Mesendoderm (in vitro differentiated cells): ENCODE measurements at regions not wholly inside any gene's neighbourhood (a gene's known extent, or its start where the extent isn't known, plus 50 kb on each side); places are given as distances from the start of the nearest gene placed in this dataset.
A peak's percentile ranks its signal among the peaks of the same experiment; 100 is the strongest.

ENCODE experiments used
- DNase-seq: peaks from one replicate; pipeline ENCODE4 v3.0.0; 2013
- H2AK5ac ChIP-seq: 2 replicates; pipeline ENCODE4 v1.6.1; 2013; ENCODE audit warnings: low read length, inconsistent platforms
- H2BK120ac ChIP-seq: 2 replicates; pipeline ENCODE4 v1.6.1; 2013; ENCODE audit warnings: low read depth, mild to moderate bottlenecking, low read length, moderate library complexity, mixed read lengths
- H2BK15ac ChIP-seq: replicated peaks from 2 replicates; pipeline ENCODE4 v1.6.1; 2013; ENCODE audit warnings: low read depth, mild to moderate bottlenecking, moderate library complexity
- H2BK5ac ChIP-seq: 2 replicates; pipeline ENCODE4 v1.6.1; 2013; ENCODE audit warnings: low read length, inconsistent platforms
- H3K18ac ChIP-seq: 2 replicates; pipeline ENCODE4 v1.6.1; 2013; ENCODE audit warnings: mild to moderate bottlenecking, low read length, mixed read lengths
- H3K23ac ChIP-seq: one replicate; pipeline ENCODE4 v1.6.1; 2013; ENCODE audit warnings: low read length
- H3K27ac ChIP-seq: 2 replicates; pipeline ENCODE4 v1.5.1; 2013; ENCODE audit warnings: low read depth, mild to moderate bottlenecking, inconsistent platforms, low read length, moderate library complexity
- H3K27me3 ChIP-seq: 2 replicates; pipeline ENCODE4 v1.6.1; 2013; ENCODE audit warnings: low read length, control low read depth, mild to moderate bottlenecking, inconsistent platforms; ENCODE audit not compliant: insufficient read depth, poor library complexity
- H3K36me3 ChIP-seq: 2 replicates; pipeline ENCODE4 v1.6.1; 2013; ENCODE audit warnings: low read length, inconsistent platforms; ENCODE audit not compliant: control insufficient read depth, insufficient read depth
- H3K4ac ChIP-seq: one replicate; pipeline ENCODE4 v1.6.1; 2013; ENCODE audit warnings: low read depth, mild to moderate bottlenecking, low read length, moderate library complexity
- H3K4me1 ChIP-seq: 2 replicates; pipeline ENCODE4 v1.6.1; 2013; ENCODE audit warnings: low read depth, low read length, inconsistent platforms; ENCODE audit not compliant: control insufficient read depth
- H3K4me2 ChIP-seq: 2 replicates; pipeline ENCODE4 v1.6.1; 2013; ENCODE audit warnings: low read length
- H3K4me3 ChIP-seq: 2 replicates; pipeline ENCODE4 v1.5.1; 2013; ENCODE audit warnings: mild to moderate bottlenecking, low read length
- H3K56ac ChIP-seq: one replicate; pipeline ENCODE4 v1.6.1; 2013; ENCODE audit warnings: low read length
- H3K79me1 ChIP-seq: 2 replicates; pipeline ENCODE4 v1.6.1; 2013; ENCODE audit warnings: low read length, inconsistent platforms
- H3K79me2 ChIP-seq: 2 replicates; pipeline ENCODE4 v1.6.1; 2013; ENCODE audit warnings: mild to moderate bottlenecking, low read length; ENCODE audit not compliant: control insufficient read depth, insufficient read depth
- H3K9ac ChIP-seq: 2 replicates; pipeline ENCODE4 v1.6.1; 2013; ENCODE audit warnings: low read length, inconsistent platforms
- H4K5ac ChIP-seq: one replicate; pipeline ENCODE4 v1.6.1; 2013; ENCODE audit warnings: low read length
- H4K8ac ChIP-seq: one replicate; pipeline ENCODE4 v1.6.1; 2013; ENCODE audit warnings: low read depth, mild to moderate bottlenecking, control low read depth, low read length, moderate library complexity
- WGBS: extraction: QIAGEN DNeasy Blood & Tissue Kit; methylation state at CpG from one replicate; pipeline ENCODE4 v1.1.7; 2013; ENCODE audit warnings: low lambda C conversion rate, missing lambda C conversion rate; ENCODE audit not compliant: insufficient coverage; ENCODE audit errors: extremely low coverage; 5-methylcytosine and 5-hydroxymethylcytosine counted together

DNA sequence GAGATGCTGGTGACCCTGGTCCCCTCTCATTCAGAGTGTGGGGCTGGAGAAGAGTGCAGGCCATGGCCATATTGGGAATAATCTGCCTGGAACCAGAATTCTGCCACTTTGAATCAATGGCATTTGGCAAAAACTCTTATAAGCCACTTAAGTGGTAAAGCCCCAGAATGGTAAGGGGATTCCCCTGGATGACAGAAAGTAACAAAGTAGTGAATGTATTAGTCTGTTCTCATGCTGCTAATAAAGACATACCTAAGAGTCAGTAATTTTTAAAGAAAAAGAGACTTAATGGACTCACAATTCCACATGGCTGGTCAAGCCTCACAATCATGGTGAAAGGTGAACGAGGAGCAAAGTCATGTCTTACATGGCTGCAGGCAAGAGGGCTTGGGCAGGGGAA lies 248.6 kb downstream of the SH2D4B start:
- H2BK120ac ChIP-seq: no peak overlapping the region
- H3K9ac ChIP-seq: no peak overlapping the region
- H3K27ac ChIP-seq: no peak overlapping the region
- H3K23ac ChIP-seq: no peak overlapping the region
- H3K27me3 ChIP-seq: no peaks in the 10 kb centered on the region
- H3K79me1 ChIP-seq: no peaks in the 10 kb centered on the region
- H2BK5ac ChIP-seq: no peak overlapping the region
- H2BK15ac ChIP-seq: no peak overlapping the region
- no peak overlapping the region for H4K5ac ChIP-seq
- H3K79me2 ChIP-seq: no peaks in the 10 kb centered on the region
- H2AK5ac ChIP-seq: no peak overlapping the region
- WGBS: no CpG with 5 or more reads among the region's 1 CpG
- H3K4me1 ChIP-seq: no peaks in the 10 kb centered on the region
- H3K4me3 ChIP-seq: no peak overlapping the region
- no peak overlapping the region for H3K18ac ChIP-seq
- no peak overlapping the region for H3K56ac ChIP-seq
- H3K4ac ChIP-seq: no peak overlapping the region
- H3K36me3 ChIP-seq: no peaks in the 10 kb centered on the region
- no peak overlapping the region for H3K4me2 ChIP-seq
- H4K8ac ChIP-seq: no peak overlapping the region
- no peak for DNase-seq

DNA sequence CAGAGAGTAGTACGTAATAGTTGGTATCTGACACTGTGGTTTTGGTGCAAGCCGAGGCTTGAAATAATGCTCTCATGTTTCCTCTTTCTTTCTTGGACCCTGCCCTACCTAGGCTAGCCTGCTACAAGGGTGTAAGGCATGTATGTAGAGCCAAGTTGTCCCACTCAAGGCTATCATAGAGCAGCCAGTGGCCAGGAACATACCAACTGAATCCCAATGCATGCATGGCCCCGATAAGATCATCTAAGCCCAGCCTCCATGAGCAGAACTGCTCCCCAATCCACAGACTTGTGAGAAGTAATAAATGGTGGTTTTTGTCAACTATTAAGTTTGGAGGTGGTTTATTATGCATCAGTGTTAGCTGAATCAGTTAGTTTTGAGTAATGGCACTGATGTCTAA lies 250.2 kb downstream of the SH2D4B start:
- Histone ChIP-seq H3K18ac (no peak overlapping the region), H3K79me2 (no peaks in the 10 kb centered on the region), H2BK15ac (no peak overlapping the region), H4K5ac (no peak overlapping the region), H3K4ac (no peak overlapping the region), H2AK5ac (no peak overlapping the region), H3K56ac (no peak overlapping the region), H3K4me2 (no peak overlapping the region), H3K4me3 (no peak overlapping the region), H3K23ac (no peak overlapping the region), H3K36me3 (no peaks in the 10 kb centered on the region), H4K8ac (no peak overlapping the region), H3K27me3 (no peaks in the 10 kb centered on the region), H3K4me1 (no peaks in the 10 kb centered on the region), H3K27ac (no peak overlapping the region), H2BK120ac (no peak overlapping the region), H2BK5ac (no peak overlapping the region), H3K79me1 (no peaks in the 10 kb centered on the region), H3K9ac (no peak overlapping the region)
- DNase-seq: no peak
- whole genome bisulfite sequencing: no CpG with 5 or more reads among the region's 3 CpGs

- no peaks in the 10 kb centered on the region for H3K4me1 ChIP-seq
- WGBS: no CpG with 5 or more reads among the region's 3 CpGs
- H3K4me2 ChIP-seq: no peak overlapping the region
- no peaks in the 10 kb centered on the region for H3K79me1 ChIP-seq
- H3K4ac ChIP-seq: no peak overlapping the region
- H2BK5ac ChIP-seq: no peak overlapping the region
- no peak overlapping the region for H4K5ac ChIP-seq
- no peak overlapping the region for H4K8ac ChIP-seq
- DNase-seq: no peak
- H3K18ac ChIP-seq: no peak overlapping the region
- H3K27ac ChIP-seq: no peak overlapping the region
- H3K56ac ChIP-seq: no peak overlapping the region
- no peak overlapping the region for H2AK5ac ChIP-seq
- H3K9ac ChIP-seq: no peak overlapping the region
- no peak overlapping the region for H3K23ac ChIP-seq
- no peak overlapping the region for H2BK120ac ChIP-seq
- no peak overlapping the region for H2BK15ac ChIP-seq
- no peaks in the 10 kb centered on the region for H3K36me3 ChIP-seq
- H3K27me3 ChIP-seq: no peaks in the 10 kb centered on the region
- no peaks in the 10 kb centered on the region for H3K79me2 ChIP-seq
- no peak overlapping the region for H3K4me3 ChIP-seq
Measured at GRCh38 chr10:80794994-80795393, 257.3 kb downstream of the SH2D4B start.

GRCh38 chr10:80805343-80806020 lies 267.8 kb downstream of the SH2D4B start:
- no CpG with 5 or more reads among the region's 2 CpGs for WGBS
- Histone ChIP-seq H4K5ac (no peak overlapping the region), H3K4me3 (no peak overlapping the region), H2AK5ac (no peak overlapping the region), H3K4me1 (no peaks in the 10 kb centered on the region), H3K79me1 (no peaks in the 10 kb centered on the region), H3K4ac (no peak overlapping the region), H3K27me3 (no peaks in the 10 kb centered on the region), H3K79me2 (no peaks in the 10 kb centered on the region), H3K4me2 (no peak overlapping the region), H2BK5ac (no peak overlapping the region), H2BK120ac (peak overlapping the region; percentile 73), H3K9ac (no peak overlapping the region), H4K8ac (no peak overlapping the region), H3K27ac (no peak overlapping the region), H3K56ac (no peak overlapping the region), H3K23ac (no peak overlapping the region), H3K18ac (no peak overlapping the region), H2BK15ac (no peak overlapping the region), H3K36me3 (no peaks in the 10 kb centered on the region)
- DNase-seq: peak; percentile 11

- Histone ChIP-seq H4K8ac (no peak overlapping the region), H3K4me3 (no peak overlapping the region), H3K4me1 (no peaks in the 10 kb centered on the region), H2AK5ac (no peak overlapping the region), H3K27ac (no peak overlapping the region), H3K4me2 (no peak overlapping the region), H3K23ac (no peak overlapping the region), H3K79me1 (no peaks in the 10 kb centered on the region), H3K56ac (no peak overlapping the region), H4K5ac (no peak overlapping the region), H3K27me3 (no peaks in the 10 kb centered on the region), H3K9ac (no peak overlapping the region), H3K4ac (no peak overlapping the region), H2BK5ac (no peak overlapping the region), H3K79me2 (no peaks in the 10 kb centered on the region), H3K18ac (no peak overlapping the region), H2BK15ac (no peak overlapping the region), H3K36me3 (no peaks in the 10 kb centered on the region), H2BK120ac (no peak overlapping the region)
- WGBS: no CpG with 5 or more reads among the region's 21 CpGs
- no peak for DNase-seq
Measured at GRCh38 chr10:80814147-80814652, 276.5 kb downstream of the SH2D4B start.

- H3K23ac ChIP-seq: no peak overlapping the region
- no peak overlapping the region for H4K5ac ChIP-seq
- no peaks in the 10 kb centered on the region for H3K79me1 ChIP-seq
- WGBS: 100% methylated on average over 1 of the region's 1 CpG
- H2AK5ac ChIP-seq: no peak overlapping the region
- H3K4me3 ChIP-seq: no peak overlapping the region
- H3K4me2 ChIP-seq: no peak overlapping the region
- DNase-seq: no peak
- no peak overlapping the region for H3K18ac ChIP-seq
- H2BK5ac ChIP-seq: no peak overlapping the region
- no peak overlapping the region for H3K27ac ChIP-seq
- no peaks in the 10 kb centered on the region for H3K36me3 ChIP-seq
- H3K79me2 ChIP-seq: no peaks in the 10 kb centered on the region
- H3K4ac ChIP-seq: no peak overlapping the region
- no peak overlapping the region for H4K8ac ChIP-seq
- H3K4me1 ChIP-seq: no peaks in the 10 kb centered on the region
- no peak overlapping the region for H2BK120ac ChIP-seq
- H3K27me3 ChIP-seq: no peaks in the 10 kb centered on the region
- H3K56ac ChIP-seq: no peak overlapping the region
- no peak overlapping the region for H2BK15ac ChIP-seq
- no peak overlapping the region for H3K9ac ChIP-seq
Measured at GRCh38 chr10:80829151-80829550, 291.4 kb downstream of the SH2D4B start.
